HL-60 (cell line): ENCODE measurements at regions not wholly inside any gene's neighbourhood (a gene's known extent, or its start where the extent isn't known, plus 50 kb on each side); places are given as distances from the start of the nearest gene placed in this dataset.

Experiments used
- DNase-seq, 2 experiments: peaks; one replicate each; pipeline ENCODE4 v3.0.0-alpha.2; 2010 to 2020; ENCODE audit warnings: low read depth in 1 of 2, low spot score in 1 of 2
- H3K27ac ChIP-seq: fragments of 250-450 bp; sonication (Bioruptor Pico); replicated peaks from 2 replicates; pipeline ENCODE4 v1.5.1; 2020; ENCODE audit warnings: mild to moderate bottlenecking, moderate library complexity
- H3K27me3 ChIP-seq: fragments of 250-450 bp; sonication (Bioruptor Pico); 2 replicates; pipeline ENCODE4 v1.5.1; 2021; ENCODE audit warnings: mild to moderate bottlenecking, moderate library complexity; ENCODE audit not compliant: insufficient read depth, poor library complexity, severe bottlenecking
- H3K4me3 ChIP-seq: replicated peaks from 2 replicates; pipeline ENCODE4 v1.5.1; 2011; ENCODE audit warnings: mild to moderate bottlenecking, control low read depth, low read length; ENCODE audit not compliant: insufficient read depth
- GABPA ChIP-seq: IDR thresholded peaks from 2 replicates; pipeline ENCODE4 v1.6.1; 2012; ENCODE audit warnings: low read depth
- POLR2AphosphoS5 ChIP-seq: IDR thresholded peaks from 2 replicates; pipeline ENCODE4 v1.6.1; 2012; ENCODE audit warnings: low read depth
- REST ChIP-seq: IDR thresholded peaks from 2 replicates; pipeline ENCODE4 v1.6.1; 2012; ENCODE audit warnings: low read depth; ENCODE audit not compliant: insufficient replicate concordance
- SPI1 ChIP-seq: IDR thresholded peaks from 2 replicates; pipeline ENCODE4 v1.6.1; 2012; ENCODE audit warnings: low read depth, mild to moderate bottlenecking, borderline replicate concordance
- TF ChIP-seq, protein P1 (sequence below): IDR thresholded peaks from one replicate; pipeline ENCODE4 v1.5.1; 2011; ENCODE audit warnings: low read length, control low read depth, inconsistent platforms; ENCODE audit not compliant: insufficient read depth

- H3K4me3 ChIP-seq: no peak overlapping the region
These were observed 71.2 kb upstream of the BCL9 start for GRCh38 chr1:147470079-147470478.

DNA sequence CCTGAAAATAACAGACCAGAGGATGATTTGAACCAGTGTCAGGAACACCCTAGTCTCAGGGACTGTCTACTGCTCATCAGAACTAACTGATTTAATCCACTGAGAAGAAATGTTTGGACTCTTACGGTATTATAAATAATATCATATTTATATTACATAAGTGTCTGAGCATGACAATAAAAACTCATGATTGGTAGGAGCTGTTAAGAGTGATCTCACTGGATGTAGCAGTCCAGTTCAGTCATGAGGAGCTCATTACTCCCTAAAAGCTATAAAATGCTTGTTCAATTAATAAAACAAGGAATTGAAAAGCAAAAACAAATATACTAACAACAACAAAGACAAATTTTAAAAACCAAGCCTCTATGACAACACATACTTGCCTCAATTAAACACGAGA is 68.8 kb upstream of the BCL9 start:
- no peak overlapping the region for H3K4me3 ChIP-seq
- no peaks in the 10 kb centered on the region for H3K27me3 ChIP-seq
- no peak for TF ChIP-seq SPI1
- no peak for TF ChIP-seq REST
- TF ChIP-seq POLR2AphosphoS5: no peak
- TF ChIP-seq, protein P1, sequence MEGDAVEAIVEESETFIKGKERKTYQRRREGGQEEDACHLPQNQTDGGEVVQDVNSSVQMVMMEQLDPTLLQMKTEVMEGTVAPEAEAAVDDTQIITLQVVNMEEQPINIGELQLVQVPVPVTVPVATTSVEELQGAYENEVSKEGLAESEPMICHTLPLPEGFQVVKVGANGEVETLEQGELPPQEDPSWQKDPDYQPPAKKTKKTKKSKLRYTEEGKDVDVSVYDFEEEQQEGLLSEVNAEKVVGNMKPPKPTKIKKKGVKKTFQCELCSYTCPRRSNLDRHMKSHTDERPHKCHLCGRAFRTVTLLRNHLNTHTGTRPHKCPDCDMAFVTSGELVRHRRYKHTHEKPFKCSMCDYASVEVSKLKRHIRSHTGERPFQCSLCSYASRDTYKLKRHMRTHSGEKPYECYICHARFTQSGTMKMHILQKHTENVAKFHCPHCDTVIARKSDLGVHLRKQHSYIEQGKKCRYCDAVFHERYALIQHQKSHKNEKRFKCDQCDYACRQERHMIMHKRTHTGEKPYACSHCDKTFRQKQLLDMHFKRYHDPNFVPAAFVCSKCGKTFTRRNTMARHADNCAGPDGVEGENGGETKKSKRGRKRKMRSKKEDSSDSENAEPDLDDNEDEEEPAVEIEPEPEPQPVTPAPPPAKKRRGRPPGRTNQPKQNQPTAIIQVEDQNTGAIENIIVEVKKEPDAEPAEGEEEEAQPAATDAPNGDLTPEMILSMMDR: no peak
- no peak for TF ChIP-seq GABPA
- no peak overlapping the region for H3K27ac ChIP-seq
- no peak for DNase-seq

More at GRCh38 chr1:147470079-147470478, 71.2 kb upstream of the BCL9 start:
- H3K27ac ChIP-seq: no peak overlapping the region
- TF ChIP-seq REST (no peak), POLR2AphosphoS5 (no peak), SPI1 (no peak), GABPA (no peak)
- TF ChIP-seq, protein P1: no peak
- no peaks in the 10 kb centered on the region for H3K27me3 ChIP-seq
- no peak for DNase-seq

DNA sequence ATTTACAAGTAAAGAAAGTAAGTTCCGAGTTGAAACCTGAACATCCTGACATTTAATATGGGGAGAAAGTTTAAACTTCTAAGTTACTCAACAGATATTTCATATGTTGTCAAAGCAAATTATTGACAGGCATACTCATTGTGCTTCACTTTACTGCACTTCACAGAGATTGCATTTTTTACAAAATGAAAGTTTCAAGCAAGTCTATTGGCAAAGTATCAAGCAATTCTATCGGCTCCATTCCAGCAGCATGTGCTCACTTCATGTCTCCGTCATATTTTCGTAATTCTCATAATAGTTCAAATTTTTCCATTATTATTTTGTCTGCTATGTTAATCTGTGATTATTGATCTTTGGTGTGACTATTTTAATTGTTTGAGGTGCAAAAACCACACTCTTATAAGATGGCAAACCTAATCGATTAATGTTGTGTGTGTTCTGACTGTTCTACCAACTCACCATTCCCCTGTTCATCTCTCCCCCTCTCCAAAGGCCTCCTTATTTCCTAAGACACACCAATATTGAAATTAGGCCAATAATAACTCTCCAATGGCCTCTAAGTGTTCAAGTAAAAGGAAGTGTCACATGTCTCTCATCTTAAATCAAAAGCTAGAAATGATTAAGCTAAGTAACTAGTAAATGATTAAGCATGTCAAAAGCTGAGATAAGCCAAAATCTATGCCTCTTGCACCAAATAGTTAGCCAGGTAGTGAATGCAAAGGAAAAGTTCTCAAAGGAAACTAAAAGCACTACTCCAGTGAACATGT is 68.2 kb upstream of the BCL9 start:
- Histone ChIP-seq H3K4me3 (no peak overlapping the region), H3K27ac (no peak overlapping the region), H3K27me3 (no peaks in the 10 kb centered on the region)
- TF ChIP-seq POLR2AphosphoS5 (no peak), GABPA (no peak), REST (no peak), SPI1 (no peak)
- TF ChIP-seq, protein P1: no peak
- DNase-seq: no peak
